ENCODE measurements at regions not wholly inside any gene's neighbourhood (a gene's known extent, or its start where the extent isn't known, plus 50 kb on each side); places are given as distances from the start of the nearest gene placed in this dataset.

DNA sequence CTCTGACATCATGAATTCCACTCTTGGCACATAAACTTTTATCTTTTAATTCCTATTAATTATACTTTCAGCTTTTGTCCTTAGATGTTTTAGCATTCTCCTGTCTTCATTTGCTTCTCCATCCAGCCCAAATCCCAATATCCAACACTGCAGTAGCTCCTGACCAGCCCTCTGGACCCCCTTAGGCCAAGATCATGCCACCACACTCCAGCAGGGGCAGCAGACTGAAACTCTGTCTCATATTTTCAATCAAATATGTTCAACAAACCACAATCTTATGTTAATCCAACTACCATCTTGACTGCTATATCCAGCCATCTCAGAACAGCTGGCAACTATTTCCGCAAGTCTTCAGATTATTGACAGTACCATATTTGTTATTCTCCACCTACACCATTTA lies 315.8 kb upstream of the ROBO2 start:
- ChIA-PET CTCF (no interaction called here), POLR2A (no interaction called here)
- no peak for ATAC-seq (ENCODE audit: low read depth)

DNA sequence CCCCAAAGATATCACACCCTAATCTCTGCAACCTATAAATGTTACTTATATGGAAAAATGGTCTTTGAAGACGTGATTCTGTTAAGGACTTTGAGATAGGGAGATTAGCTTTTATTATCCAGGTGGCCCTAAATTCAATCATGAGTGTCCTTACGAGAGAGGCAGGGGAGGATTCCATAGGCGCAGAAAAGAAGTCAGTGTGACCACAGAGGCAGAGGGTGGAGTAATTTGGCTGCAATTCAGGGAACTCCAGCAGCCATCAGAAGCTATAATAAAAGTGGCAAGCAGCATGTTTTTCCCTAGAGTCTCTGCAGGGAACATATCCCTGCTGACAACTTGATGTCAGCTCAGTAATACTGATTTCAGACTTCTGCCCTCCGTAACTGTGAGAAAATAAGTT lies 315.2 kb upstream of the ROBO2 start:
- POLR2A ChIA-PET, result no interaction called here
- Histone ChIP-seq H2AFZ (ENCODE audit: insufficient read depth, low read depth, low read length, poor library complexity, severe bottlenecking) (no peak overlapping the region), H3K4me1 (ENCODE audit: control insufficient read depth in 2 of 2, insufficient read depth in 2 of 2, low read length in 2 of 2) (no peaks in the 10 kb centered on the region), H3K4me2 (replicated peaks; ENCODE audit: low read depth, low read length, poor library complexity, severe bottlenecking) (no peak overlapping the region), H3K27me3 (replicated peaks in 1 of 4; ENCODE audit: control extremely low read depth in 1 of 4, control insufficient read depth in 3 of 4, insufficient read depth in 4 of 4, low read length in 3 of 4) (no peaks in the 10 kb centered on the region), H3K9ac (ENCODE audit: low read length) (no peak overlapping the region), H3K79me2 (ENCODE audit: control insufficient read depth, insufficient read depth, low read length) (no peaks in the 10 kb centered on the region), H4K20me1 (ENCODE audit: control insufficient read depth, insufficient read depth, low read length, poor library complexity, severe bottlenecking) (no peaks in the 10 kb centered on the region), H3K4me3 (ENCODE audit: control extremely low read depth in 1 of 5, extremely low read depth in 1 of 5, insufficient read depth in 1 of 5, low read depth in 2 of 5, low read length in 4 of 5) (no peak overlapping the region), H3K36me3 (replicated peaks in 1 of 2; ENCODE audit: control extremely low read depth in 1 of 2, control insufficient read depth in 1 of 2, extremely low read depth in 1 of 2, insufficient read depth in 2 of 2, low read length in 1 of 2) (no peaks in the 10 kb centered on the region), H3K27ac (ENCODE audit: low read length in 2 of 2) (no peak overlapping the region), H3K9me3 (ENCODE audit: control extremely low read depth in 1 of 3, control insufficient read depth in 2 of 3, insufficient read depth in 1 of 3, low read length in 2 of 3) (peaks cover 0 to 5% (median 0%) of the 10 kb centered on the region in 3 donors)
- no peak for ATAC-seq (ENCODE audit: low read depth)
- no peak overlapping the region for H3K27ac Mint-ChIP-seq
- no peak overlapping the region for H3K4me3 Mint-ChIP-seq
- TF ChIP-seq, protein P1, sequence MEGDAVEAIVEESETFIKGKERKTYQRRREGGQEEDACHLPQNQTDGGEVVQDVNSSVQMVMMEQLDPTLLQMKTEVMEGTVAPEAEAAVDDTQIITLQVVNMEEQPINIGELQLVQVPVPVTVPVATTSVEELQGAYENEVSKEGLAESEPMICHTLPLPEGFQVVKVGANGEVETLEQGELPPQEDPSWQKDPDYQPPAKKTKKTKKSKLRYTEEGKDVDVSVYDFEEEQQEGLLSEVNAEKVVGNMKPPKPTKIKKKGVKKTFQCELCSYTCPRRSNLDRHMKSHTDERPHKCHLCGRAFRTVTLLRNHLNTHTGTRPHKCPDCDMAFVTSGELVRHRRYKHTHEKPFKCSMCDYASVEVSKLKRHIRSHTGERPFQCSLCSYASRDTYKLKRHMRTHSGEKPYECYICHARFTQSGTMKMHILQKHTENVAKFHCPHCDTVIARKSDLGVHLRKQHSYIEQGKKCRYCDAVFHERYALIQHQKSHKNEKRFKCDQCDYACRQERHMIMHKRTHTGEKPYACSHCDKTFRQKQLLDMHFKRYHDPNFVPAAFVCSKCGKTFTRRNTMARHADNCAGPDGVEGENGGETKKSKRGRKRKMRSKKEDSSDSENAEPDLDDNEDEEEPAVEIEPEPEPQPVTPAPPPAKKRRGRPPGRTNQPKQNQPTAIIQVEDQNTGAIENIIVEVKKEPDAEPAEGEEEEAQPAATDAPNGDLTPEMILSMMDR (IDR thresholded peaks at IDR 0.05), result no peak
- no peak for TF ChIP-seq EZH2 (IDR thresholded peaks at IDR 0.05; ENCODE audit: borderline replicate concordance, insufficient read depth, low read depth, low read length, poor library complexity, severe bottlenecking)
- intact Hi-C loops (cut with micrococcal nuclease), result no loop called here
- no peaks in the 10 kb centered on the region for H3K27me3 Mint-ChIP-seq
- DNase-seq, result no peak
- 57% methylated on average over 3 of the region's 4 CpGs for WGBS (ENCODE audit: insufficient coverage)
- CTCF ChIA-PET, result no interaction called here
- H3K9me3 Mint-ChIP-seq (ENCODE audit: insufficient read depth), result peaks cover 9% of the 10 kb centered on the region
- H3K4me1 Mint-ChIP-seq, result no peaks in the 10 kb centered on the region

More for the DNA sequence above, 315.8 kb upstream of the ROBO2 start:
- no peak for DNase-seq
- peaks cover 0 to 3% (median 0%) of the 10 kb centered on the region in 3 donors for H3K9me3 ChIP-seq (ENCODE audit: control extremely low read depth in 1 of 3, control insufficient read depth in 2 of 3, insufficient read depth in 1 of 3, low read length in 2 of 3)
- no peak overlapping the region for H3K27ac ChIP-seq (ENCODE audit: low read length in 2 of 2)
- Mint-ChIP-seq H3K4me3 (no peak overlapping the region), H3K27me3 (no peaks in the 10 kb centered on the region), H3K9me3 (ENCODE audit: insufficient read depth) (peaks cover 9% of the 10 kb centered on the region), H3K27ac (no peak overlapping the region), H3K4me1 (no peaks in the 10 kb centered on the region)
- H2AFZ ChIP-seq (ENCODE audit: insufficient read depth, low read depth, low read length, poor library complexity, severe bottlenecking), result no peak overlapping the region
- no peaks in the 10 kb centered on the region for H3K4me1 ChIP-seq (ENCODE audit: control insufficient read depth in 2 of 2, insufficient read depth in 2 of 2, low read length in 2 of 2)
- H3K36me3 ChIP-seq (replicated peaks in 1 of 2; ENCODE audit: control extremely low read depth in 1 of 2, control insufficient read depth in 1 of 2, extremely low read depth in 1 of 2, insufficient read depth in 2 of 2, low read length in 1 of 2), result no peaks in the 10 kb centered on the region
- TF ChIP-seq, protein P1 (IDR thresholded peaks at IDR 0.05), result no peak
- TF ChIP-seq EZH2 (IDR thresholded peaks at IDR 0.05; ENCODE audit: borderline replicate concordance, insufficient read depth, low read depth, low read length, poor library complexity, severe bottlenecking), result no peak
- no peaks in the 10 kb centered on the region for H4K20me1 ChIP-seq (ENCODE audit: control insufficient read depth, insufficient read depth, low read length, poor library complexity, severe bottlenecking)
- H3K79me2 ChIP-seq (ENCODE audit: control insufficient read depth, insufficient read depth, low read length), result no peaks in the 10 kb centered on the region
- 100% methylated on average over 1 of the region's 1 CpG for WGBS (ENCODE audit: insufficient coverage)
- no peaks in the 10 kb centered on the region for H3K27me3 ChIP-seq (replicated peaks in 1 of 4; ENCODE audit: control extremely low read depth in 1 of 4, control insufficient read depth in 3 of 4, insufficient read depth in 4 of 4, low read length in 3 of 4)
- no peak overlapping the region for H3K9ac ChIP-seq (ENCODE audit: low read length)
- intact Hi-C loops (cut with micrococcal nuclease), result no loop called here
- H3K4me2 ChIP-seq (replicated peaks; ENCODE audit: low read depth, low read length, poor library complexity, severe bottlenecking), result no peak overlapping the region
- no peak overlapping the region for H3K4me3 ChIP-seq (ENCODE audit: control extremely low read depth in 1 of 5, extremely low read depth in 1 of 5, insufficient read depth in 1 of 5, low read depth in 2 of 5, low read length in 4 of 5)
